RPMI8226 (cell line): ENCODE measurements at regions not wholly inside any gene's neighbourhood (a gene's known extent, or its start where the extent isn't known, plus 50 kb on each side); places are given as distances from the start of the nearest gene placed in this dataset.

Experiments used
- DNase-seq: peaks from one replicate; pipeline ENCODE4 v3.0.0-alpha.2; 2015

DNA sequence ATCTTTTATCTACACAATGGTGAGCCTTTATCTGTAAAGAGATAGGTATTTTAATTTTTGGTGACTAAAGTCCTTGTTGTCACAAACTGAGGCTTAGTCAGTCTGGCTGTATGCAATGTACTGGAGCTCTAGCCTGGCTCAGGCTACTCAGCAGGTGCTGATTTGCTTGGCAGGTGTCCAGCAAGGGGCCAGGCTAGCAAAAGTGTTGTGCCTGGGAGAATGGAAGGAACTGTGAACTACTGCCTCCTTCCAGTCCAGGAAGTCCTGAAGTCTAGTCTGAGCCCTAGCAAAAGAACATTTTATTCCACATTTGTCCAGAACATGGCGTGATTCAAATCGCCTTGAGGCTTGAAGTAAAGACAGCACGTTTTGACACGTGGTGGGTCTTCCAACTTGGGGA is 260.5 kb downstream of the CCDC85A start:
- peak; percentile 55 for DNase-seq

DNA sequence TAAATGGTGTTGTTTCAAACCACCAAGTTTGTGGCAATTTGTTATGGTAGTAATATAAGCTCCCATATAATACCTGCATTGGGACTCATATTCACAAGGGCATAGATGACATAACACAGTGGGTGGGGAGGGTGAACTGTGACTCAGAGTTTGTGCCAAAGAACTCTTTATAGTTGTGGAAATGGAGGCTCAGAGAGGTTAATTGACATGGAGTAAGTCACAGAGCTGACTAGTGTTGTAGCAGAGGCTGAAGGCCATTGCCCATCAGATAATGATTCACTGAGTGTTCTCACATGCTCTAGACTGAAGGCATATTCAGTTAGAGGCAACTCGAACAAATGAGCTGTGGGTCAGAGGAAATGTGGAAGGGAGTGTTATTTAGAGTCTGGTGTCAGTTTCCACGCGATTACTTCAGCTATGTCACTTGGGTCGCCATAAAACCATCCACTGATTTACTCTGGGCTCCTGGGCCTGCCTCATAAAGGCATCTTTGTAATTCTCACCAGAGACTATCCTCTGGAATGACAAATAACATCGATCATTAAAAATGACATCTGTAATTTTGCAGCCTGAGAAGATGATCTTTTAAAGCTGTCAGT is 264.7 kb downstream of the CCDC85A start:
- DNase-seq = no peak

DNA sequence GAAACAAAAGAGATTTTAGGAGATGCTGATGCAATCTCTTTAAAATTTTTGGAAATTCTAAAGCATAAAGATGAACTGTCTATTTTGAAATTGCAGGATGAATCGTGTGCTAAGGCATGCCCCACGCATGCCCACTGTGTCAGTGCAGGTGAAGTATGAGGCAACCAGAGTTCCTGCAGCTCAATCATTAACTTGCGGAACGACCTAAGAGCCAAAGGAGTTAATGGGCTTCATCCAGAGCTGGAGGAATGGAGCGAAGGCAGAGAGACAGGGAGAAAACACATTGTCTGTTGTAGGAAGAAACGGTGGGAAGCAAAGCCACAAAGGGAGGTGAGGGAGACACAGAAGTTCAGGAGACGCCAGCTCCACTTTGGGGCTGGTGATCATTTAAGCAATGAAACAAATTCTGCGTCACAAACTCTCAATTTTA is 265.2 kb downstream of the CCDC85A start:
- no peak for DNase-seq

DNA sequence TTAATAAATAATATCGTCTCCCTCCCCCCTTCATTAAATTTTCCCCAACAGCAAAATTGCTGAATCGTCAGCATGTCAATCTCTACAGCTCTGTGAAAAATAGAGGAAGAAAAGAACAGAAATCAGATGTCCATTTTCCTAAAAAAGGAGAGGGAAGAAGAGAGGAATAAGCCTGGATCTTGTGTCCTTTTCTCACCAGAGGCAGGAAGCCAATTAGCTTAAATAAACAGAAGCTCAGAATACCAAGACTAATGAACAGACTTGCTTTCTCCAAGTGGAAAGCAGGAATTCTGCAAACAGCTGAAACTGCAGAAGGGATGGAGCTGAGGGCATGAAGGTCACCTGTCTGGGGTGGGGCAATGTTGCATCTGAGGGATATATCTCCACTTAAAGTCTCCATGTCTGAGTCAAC is 265.7 kb downstream of the CCDC85A start:
- DNase-seq = no peak

DNA sequence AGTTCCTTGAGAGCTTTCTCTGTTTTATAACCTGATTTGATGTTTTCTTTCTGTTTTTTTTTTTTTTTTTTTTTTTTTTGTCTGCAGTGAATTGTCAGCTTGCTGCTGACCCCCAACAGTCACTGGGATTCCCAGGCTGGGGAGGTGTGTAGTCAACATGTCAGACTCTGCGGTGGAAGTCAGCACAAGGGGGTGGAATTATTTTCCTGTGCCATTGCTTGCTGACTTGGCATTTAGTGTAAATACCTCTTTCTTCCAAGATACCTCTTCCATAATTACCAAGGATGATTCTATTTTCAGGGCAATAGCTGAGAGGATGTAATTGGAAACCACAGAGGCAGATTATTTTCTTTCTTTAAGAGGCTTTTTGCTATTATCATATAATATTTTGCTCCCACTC is 266.3 kb downstream of the CCDC85A start:
- DNase-seq = no peak

DNA sequence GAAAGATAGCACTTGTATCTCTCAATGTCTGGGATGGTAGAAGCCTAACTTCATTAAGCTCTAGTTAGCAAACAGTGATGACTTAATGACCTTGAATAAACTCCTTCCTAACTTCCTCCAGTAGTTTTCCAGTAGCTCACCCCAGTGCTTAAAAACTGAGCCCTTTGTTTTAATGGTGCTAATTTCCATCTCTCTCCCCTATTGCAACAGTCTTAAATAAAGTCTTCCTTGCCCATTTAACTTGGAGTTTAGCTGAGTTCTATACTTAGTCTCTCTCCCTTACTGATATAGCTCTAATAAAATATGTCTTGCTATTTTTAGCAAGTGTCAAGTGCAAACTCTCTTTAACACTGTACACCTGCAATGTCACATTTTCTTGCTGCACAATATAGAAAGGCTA is 267.0 kb downstream of the CCDC85A start:
- no peak for DNase-seq

DNA sequence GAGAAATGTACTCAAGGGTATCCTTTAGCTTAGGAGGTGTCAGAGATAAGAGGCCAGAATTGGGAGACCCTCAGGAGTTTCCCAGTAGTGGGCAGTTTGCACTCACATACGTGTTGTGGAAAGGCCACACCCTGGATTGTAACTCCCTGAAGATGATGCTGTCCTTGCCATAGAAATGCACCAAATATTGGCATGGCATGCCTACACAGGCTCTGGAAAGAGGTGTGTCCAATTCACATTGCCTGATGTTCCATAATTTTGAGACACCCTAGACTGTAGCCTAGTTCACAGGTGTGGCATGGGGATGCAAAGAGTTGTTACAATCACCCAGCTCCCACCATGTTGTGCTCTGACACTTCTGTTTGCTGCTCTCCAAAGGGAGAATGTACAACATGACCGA is 271.9 kb downstream of the CCDC85A start:
- no peak for DNase-seq

DNA sequence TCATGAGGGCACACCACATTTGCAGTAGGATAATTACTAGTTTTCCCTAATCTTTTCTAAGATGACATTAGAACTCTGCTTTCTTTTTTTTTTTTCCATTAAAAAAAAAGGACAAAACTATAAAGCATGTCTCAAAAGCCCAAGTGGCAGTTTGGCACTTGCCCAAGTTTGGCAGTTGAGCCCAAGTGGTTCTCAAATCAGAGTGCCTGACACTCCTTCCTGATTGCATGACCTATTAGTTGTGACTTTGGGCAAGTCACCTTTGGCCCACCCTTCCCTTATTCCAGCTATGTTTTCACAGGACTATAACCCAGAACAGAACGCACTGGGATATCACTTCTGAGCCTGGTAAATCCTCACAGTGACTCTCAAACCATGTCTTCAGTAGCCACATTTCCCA is 273.0 kb downstream of the CCDC85A start:
- DNase-seq = no peak

DNA sequence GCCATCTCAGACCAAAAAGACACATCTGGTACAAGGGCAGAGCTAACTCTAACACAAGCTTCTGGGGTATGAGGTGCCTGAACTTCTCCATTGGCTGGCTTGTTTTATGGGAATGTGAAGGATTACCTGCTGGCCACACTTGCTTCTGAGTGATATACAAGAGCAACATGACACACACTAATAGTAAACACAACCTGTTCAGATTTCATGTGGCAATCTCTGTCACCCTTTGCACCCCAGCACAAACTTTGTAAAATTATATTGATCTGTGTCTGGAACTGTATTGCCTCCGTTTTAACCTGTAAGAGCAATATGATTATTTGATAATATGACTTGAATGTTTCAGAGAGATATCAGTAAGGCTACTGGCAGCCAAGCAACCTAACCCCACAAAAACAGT is 276.7 kb downstream of the CCDC85A start:
- DNase-seq = no peak

DNA sequence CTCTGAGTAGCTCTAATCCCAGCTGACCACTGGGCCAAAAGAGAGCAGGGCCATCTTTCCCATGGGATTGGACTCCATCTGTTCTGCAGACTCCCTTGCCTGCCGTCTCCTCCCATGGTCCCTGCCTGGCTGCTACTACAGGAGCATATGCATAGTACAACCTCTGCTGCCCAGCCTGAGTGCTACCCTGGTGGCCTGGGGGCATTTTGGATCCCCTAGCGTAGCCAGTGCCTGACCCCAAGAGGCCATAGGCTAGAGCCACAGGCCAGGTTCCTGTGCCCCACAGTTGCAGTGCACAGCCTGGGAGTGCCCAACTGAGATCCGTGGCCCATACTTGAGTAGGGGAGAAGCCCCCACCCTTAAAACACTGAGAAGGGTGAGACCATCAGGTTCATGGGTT is 280.3 kb downstream of the CCDC85A start:
- no peak for DNase-seq

DNA sequence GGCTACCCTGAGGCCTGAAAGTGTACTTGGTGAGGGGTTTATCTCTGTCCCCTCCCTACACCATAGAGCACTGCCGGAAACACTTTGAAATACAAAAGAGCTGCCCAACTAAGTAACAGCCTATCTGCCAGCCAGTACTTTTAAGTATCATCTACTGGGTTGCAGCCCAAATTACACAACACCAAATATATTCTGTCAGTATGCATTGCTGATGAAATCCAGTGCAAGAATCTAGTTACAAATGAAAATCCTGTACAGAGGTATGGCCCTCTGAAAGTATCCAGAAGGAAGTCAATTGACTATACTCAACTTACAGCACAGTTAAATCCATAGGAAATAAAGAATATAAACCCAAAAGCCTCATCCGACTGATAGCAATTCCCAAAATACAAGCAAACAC is 280.8 kb downstream of the CCDC85A start:
- no peak for DNase-seq

DNA sequence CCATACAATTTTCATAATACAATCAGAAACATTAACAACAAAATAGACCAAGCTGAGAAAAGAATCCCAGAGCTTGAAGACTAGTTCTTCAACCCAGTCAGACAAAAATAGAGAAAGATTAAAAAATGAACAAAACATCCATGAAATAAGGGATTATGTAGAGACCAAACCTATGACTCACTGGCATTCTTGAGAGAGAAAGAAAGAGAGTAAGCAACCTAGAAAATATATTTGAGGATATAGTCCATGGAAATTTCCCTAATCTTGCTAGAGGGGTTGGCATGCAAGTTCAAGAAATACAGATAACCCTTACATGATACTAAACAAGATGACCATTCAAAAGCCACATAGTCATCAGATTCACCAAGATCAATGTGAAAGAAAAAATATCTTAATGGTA is 281.7 kb downstream of the CCDC85A start:
- DNase-seq = no peak

DNA sequence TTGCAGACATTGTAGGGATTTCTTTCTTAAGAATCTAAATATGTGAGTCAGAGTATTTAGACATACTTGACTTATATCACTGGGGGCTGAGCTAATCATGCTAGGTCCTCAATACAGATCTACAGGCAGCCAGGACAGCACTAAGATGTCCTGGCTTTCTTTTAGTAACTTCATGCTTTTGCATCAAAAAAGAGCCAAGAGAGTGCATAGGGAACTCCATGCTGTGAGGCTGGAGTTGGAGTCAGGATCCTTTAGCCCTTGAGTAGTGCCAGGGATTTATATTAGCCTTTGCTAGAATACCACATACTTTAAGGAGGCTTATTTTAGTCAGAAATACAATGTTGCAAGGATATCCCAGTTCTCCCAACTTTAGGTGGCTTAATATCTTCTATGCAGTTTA is 289.7 kb downstream of the CCDC85A start:
- DNase-seq = no peak

DNA sequence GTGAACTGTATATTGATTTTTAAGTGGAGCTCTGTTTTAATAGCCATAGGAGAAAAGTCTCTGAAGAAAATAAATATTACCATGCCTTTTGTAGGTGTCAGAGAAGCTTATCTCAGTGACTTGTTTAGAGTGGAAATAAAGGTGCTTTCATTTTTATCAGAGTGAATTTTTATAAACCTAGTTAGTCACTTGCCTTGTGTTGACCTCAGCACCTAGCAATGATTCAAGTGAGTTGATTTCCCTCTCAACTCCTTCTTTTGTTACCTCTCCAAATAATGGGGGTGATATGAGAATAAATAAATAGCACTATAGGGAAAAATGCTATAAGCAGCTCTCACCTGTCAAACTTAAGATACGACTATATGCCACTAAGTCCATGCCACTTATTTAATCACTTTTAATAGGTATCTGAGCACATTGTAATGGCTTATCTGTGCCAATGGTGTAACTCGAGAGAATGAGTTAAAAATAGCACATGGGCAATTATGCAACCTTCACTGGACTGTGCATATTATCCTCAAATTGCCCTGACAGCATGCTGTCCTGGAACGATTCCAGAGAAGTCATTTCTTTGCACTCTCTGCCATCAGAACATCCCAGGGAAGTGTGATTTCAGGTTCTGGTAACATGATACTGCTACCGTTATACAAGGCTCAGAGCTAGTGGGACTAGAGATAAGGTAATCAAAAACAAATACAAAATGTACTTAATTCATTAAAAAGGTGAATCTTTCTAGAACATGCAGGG is 290.8 kb downstream of the CCDC85A start:
- no peak for DNase-seq

DNA sequence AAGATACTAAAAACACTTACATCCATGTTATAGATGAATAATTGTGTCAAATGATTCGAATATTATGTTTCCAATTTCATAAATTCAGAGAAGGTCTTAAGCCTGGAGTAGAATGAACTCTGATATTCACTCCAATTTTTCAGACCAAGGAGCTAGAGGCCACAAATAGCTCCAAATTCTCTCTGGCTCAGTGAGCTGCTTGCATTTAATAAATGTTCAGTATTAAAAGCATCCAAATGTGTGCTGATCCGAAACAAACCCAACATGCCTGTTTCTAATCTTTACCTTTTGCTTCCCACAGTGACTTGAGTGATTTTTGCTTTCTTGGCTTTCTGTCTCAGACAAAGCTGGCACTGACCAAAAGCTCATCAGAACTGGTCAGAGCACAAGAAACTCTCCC is 291.4 kb downstream of the CCDC85A start:
- no peak for DNase-seq

DNA sequence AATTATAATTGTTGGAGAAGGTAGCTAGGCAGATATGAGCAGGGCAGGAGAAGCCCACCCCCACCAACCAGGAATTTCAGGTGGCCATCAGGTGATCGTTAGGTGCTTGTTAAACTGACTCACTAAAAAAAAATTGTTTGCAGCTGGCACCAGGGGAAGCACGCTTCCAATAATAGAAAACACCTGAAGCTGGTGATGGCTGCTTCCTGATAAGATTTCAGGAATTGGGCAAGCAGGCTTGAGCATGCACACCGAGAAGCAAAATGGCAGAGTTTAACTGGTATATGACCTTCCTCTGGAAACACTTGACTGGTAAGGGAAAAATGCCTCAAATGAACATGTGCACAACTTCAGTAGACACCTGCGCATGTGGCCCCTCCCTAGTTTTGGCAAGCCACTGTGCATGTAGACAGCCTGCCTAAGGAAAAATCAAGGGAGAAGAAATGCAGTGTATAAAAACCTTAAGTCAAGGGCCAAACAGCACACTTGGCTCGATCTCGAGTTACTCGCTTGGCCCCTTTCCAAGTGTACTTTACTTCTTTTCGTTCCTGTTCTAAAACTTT is 292.8 kb downstream of the CCDC85A start:
- peak; percentile 16 for DNase-seq

DNA sequence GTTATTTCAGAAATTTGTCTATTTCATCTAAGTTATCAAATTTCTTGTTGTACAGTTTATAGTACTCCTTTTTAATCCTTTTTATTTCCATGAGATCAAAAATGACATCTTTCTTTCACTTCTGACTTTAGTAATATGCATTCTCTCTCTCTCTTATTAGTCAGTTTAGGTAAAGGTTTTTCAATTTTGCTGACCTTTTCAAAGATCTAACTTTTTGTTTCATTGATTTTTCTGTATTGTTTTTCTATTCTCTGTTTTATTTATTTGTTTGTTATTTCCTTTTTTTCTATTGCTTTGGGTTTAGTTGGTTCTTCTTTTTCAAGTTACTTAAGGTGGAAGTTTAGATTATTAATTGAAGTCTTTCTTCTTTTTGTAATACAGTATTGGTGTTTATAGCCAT is 294.2 kb downstream of the CCDC85A start:
- no peak for DNase-seq

DNA sequence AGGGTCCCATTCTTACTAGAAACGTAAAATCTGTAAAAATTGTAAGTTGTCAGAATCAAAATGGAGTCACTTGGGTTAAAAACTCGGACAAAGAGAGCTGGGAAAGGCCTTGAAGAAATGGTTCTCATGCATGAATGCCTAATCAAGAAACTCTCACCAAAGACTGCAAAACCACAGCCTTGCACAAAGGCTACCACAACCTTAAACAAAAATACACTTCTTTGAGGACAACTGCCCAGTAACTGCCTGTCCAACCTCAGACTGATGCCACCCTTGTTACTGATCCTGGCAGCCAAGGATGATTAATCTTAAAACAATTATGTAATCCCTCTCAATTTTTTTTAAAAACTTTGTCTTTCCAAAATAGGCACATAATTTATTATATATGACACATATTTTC is 299.3 kb downstream of the CCDC85A start:
- no peak for DNase-seq

DNA sequence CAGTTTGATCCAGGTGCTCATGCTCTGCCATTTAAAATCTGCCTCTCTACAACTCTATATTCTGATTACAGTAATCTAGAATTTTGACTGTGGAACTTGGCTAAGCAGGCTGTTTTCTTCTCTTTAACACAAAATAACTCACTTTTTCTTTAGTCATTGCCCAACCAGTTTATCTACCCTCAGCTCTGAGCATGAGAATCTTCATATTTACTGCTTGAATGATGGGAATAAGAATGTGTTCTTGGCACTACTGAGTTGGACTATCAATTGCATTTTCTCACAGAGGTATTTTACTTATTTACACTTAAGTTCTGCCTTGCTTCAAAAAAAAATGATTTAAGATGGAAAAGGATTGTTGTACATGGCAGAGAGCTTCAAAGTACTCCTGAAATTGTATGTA is 301.1 kb downstream of the CCDC85A start:
- no peak for DNase-seq

DNA sequence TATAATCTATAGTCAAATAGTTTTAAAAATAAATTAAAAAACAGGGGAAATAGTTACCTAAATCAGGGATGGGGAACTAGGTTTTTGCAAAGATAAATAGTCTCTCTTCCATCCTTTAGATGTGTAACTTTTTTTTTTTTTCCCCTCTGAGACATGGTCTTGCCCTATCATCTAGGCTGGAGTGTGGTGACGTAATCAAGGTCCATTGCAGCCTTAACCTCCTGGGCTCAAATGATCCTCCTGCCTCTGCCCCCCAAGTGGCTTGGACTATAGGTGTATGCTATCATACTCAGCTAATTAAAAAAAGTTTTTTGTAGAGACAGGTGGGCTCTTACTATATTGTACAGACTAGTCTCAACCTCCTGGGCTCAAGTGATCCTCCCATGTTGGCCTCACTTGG is 316.5 kb downstream of the CCDC85A start:
- DNase-seq = no peak

DNA sequence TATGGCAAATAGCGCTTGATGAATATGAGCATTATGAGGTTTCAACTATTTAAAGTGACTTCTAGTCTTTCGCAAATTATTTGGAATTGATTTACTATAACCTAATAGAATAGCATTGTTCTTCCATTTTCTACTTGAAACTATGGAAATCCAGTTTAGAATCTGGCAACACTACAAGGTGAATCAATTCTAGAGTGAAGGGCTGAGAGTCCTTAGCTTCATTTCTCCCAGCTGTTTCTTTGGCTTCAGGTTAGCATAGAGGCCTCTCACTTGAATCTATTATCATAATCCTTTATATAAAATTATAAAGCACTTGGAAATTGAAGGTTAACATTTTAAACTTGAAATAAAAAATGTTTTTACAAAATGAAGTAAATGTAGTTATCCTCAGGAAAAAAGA is 318.8 kb downstream of the CCDC85A start:
- no peak for DNase-seq

DNA sequence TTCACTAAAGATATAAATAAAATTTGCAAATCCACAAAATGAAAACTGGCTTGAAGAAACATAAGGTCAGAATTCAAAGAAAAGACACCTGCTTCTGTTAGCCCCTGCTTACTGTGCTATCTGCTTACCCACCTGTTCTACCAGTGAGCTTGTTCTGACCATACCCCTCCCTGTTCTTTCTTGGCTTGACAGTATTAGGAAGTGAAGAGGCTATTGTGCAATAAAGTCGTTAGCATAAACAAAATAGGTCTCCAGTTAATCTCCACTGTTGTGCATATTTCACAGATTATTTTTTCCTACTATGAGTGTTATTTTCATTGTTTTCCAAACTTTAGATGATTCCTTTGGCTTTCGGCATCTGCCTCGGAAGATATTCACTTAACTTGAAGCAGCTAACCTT is 322.1 kb downstream of the CCDC85A start:
- DNase-seq = no peak

DNA sequence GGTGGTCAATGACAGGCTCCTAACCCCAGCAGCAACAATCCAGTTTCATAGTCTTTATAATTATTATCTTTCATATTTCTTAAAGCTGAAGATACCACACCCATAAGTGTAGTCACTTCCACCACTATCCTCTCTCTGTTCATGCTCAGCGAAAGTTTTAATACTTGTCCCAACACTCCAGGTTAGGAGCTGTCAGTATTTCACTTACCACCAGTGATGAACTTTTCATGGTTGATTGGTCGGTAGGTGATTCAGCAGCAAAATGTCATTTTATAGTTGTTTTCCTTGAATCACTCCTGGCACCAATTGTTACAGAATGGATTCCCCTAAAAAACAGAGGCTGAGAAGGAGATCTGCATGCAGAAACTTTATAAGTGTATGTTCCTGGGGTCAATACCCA is 324.9 kb downstream of the CCDC85A start:
- no peak for DNase-seq

DNA sequence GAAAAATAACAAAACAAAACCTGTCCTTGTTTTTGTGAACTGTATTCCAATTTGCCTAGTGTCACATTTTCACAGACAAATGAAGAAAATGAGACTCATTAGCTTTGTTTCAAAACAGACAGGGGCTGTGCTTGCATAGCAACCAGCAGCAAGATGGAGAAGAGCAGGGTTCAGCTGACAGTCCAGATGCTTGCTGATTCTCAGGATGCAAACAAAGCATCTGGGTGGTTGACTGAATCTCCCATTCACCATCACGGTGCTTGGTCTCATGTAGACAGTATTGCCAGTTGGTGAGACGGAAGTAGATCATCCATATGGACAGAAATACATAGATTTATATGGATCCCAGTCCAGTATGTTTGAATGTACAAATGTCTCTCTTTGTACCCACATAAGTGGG is 326.8 kb downstream of the CCDC85A start:
- DNase-seq = no peak

DNA sequence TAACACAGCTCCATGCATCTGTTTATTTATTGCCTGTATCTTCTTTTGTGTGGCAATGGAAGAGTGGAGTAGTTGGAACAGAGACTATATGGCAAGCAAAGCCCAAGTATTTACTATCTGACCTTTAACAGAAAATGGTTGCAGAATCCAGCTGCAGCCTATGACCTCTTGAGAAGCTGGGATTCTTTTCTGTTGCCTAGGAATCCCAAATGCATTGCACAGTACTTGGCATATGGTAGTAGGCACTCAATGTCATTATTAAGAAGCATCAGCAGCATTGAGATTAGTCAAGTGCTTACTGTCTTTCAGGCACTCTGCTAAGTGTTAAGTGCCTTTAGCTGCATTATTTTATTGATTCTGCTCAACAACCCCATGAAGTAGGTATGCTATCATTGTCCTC is 331.6 kb downstream of the CCDC85A start:
- no peak for DNase-seq
